Suprapubic skin (tissue), 4 donors: ENCODE measurements at regions not wholly inside any gene's neighbourhood (a gene's known extent, or its start where the extent isn't known, plus 50 kb on each side); places are given as distances from the start of the nearest gene placed in this dataset.

ENCODE experiments used
- DNase-seq, 2 donors: peaks; one replicate each; pipeline ENCODE4 v3.0.0-alpha.2; 2019; ENCODE audit warnings: low spot score in 2 of 2
- H3K27ac ChIP-seq: fragments of 200-600 bp; sonication (generic); one replicate; pipeline ENCODE4 v1.5.1; 2019
- H3K27me3 ChIP-seq: fragments of 200-600 bp; sonication (generic); one replicate; pipeline ENCODE4 v1.5.1; 2019
- H3K36me3 ChIP-seq: fragments of 200-600 bp; sonication (generic); one replicate; pipeline ENCODE4 v1.5.1; 2019
- H3K4me1 ChIP-seq: fragments of 200-600 bp; sonication (generic); one replicate; pipeline ENCODE4 v1.5.1; 2019
- H3K4me3 ChIP-seq: fragments of 200-600 bp; sonication (generic); one replicate; pipeline ENCODE4 v1.5.1; 2019; ENCODE audit warnings: mild to moderate bottlenecking
- H3K9me3 ChIP-seq: fragments of 200-600 bp; sonication (generic); one replicate; pipeline ENCODE4 v1.5.1; 2019
- EP300 ChIP-seq: sonication (generic); formaldehyde crosslinking; IDR thresholded peaks from one replicate; pipeline ENCODE4 v1.6.1; 2017; ENCODE audit warnings: antibody characterized with exemption
- POLR2A ChIP-seq, 2 donors: fragments of 450-650 bp; IDR thresholded peaks; one replicate each; pipeline ENCODE4 v1.6.1; 2017; ENCODE audit warnings: antibody characterized with exemption in 2 of 2, mild to moderate bottlenecking in 2 of 2, moderate library complexity in 2 of 2
- POLR2AphosphoS5 ChIP-seq, 3 donors: sonication (generic); formaldehyde crosslinking; IDR thresholded peaks; one replicate each; pipeline ENCODE4 v1.6.1; 2017; ENCODE audit warnings: antibody characterized with exemption in 3 of 3
- WGBS: methylation state at CpG from one replicate; pipeline ENCODE4 v1.1.5; 2018; 5-methylcytosine and 5-hydroxymethylcytosine counted together
- TF ChIP-seq, protein P1 (sequence below), 2 donors: fragments of 200-600 bp in 1 of 2; fragments of 450-650 bp in 1 of 2; sonication (generic) in 1 of 2; IDR thresholded peaks; one replicate each; pipeline ENCODE4 v1.5.1; 2016 to 2019; ENCODE audit warnings: antibody characterized with exemption in 2 of 2, mild to moderate bottlenecking in 1 of 2, moderate library complexity in 1 of 2

GRCh38 chr16:54203384-54203783 is 83.2 kb downstream of the IRX3 start:
- Histone ChIP-seq H3K9me3 (no peaks in the 10 kb centered on the region), H3K27ac (no peak overlapping the region), H3K36me3 (no peaks in the 10 kb centered on the region), H3K4me3 (no peak overlapping the region), H3K4me1 (no peaks in the 10 kb centered on the region), H3K27me3 (no peaks in the 10 kb centered on the region)
- 90% methylated on average over 3 of the region's 3 CpGs for WGBS
- TF ChIP-seq EP300, result no peak
- TF ChIP-seq POLR2AphosphoS5 (IDR thresholded peaks at IDR 0.05), result no peak
- TF ChIP-seq, protein P1, sequence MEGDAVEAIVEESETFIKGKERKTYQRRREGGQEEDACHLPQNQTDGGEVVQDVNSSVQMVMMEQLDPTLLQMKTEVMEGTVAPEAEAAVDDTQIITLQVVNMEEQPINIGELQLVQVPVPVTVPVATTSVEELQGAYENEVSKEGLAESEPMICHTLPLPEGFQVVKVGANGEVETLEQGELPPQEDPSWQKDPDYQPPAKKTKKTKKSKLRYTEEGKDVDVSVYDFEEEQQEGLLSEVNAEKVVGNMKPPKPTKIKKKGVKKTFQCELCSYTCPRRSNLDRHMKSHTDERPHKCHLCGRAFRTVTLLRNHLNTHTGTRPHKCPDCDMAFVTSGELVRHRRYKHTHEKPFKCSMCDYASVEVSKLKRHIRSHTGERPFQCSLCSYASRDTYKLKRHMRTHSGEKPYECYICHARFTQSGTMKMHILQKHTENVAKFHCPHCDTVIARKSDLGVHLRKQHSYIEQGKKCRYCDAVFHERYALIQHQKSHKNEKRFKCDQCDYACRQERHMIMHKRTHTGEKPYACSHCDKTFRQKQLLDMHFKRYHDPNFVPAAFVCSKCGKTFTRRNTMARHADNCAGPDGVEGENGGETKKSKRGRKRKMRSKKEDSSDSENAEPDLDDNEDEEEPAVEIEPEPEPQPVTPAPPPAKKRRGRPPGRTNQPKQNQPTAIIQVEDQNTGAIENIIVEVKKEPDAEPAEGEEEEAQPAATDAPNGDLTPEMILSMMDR (IDR thresholded peaks at IDR 0.05), result no peak
- TF ChIP-seq POLR2A (IDR thresholded peaks at IDR 0.05), result no peak
- peak in 1 of 2 donors; percentile 59 for DNase-seq
